H1 (cell line): ENCODE measurements at regions not wholly inside any gene's neighbourhood (a gene's known extent, or its start where the extent isn't known, plus 50 kb on each side); places are given as distances from the start of the nearest gene placed in this dataset.

ENCODE experiments used
- CTCF ChIA-PET: fragments of 300-600 bp; sonication (Branson Sonifier 250); formaldehyde crosslinking; loops from one replicate; lab custom pipeline; 2021; ENCODE audit not compliant: partially characterized antibody; lab: Charles Lee
- POLR2A ChIA-PET: fragments of 300-600 bp; sonication (Branson Sonifier 250); formaldehyde crosslinking; loops from one replicate; lab custom pipeline; 2021; ENCODE audit warnings: inconsistent platforms; ENCODE audit not compliant: partially characterized antibody; lab: Charles Lee
- DNase-seq, 2 experiments: peaks; one replicate each; pipeline versions ENCODE4 v3.0.0 to v3.0.0-alpha.2; 2010 to 2022; ENCODE audit warnings: low spot score in 2 of 2, low read depth in 1 of 2, mixed read lengths in 1 of 2
- FAIRE-seq: peaks from 2 replicates; lab custom pipeline; 2011; peaks lifted over from hg19 to GRCh38; lab: Jason Lieb, UNC
- H2AFZ ChIP-seq: 2 replicates; pipeline ENCODE4 v1.8.1; 2012; ENCODE audit warnings: low read length, inconsistent platforms
- H2AK5ac ChIP-seq: 2 replicates; pipeline ENCODE4 v1.6.1; 2013; ENCODE audit warnings: low read depth, low read length
- H2BK120ac ChIP-seq: replicated peaks from 2 replicates; pipeline ENCODE3; 2013; ENCODE audit warnings: low read depth, low read length, inconsistent platforms
- H2BK12ac ChIP-seq: 2 replicates; pipeline ENCODE4 v1.6.1; 2013; ENCODE audit warnings: low read depth, low read length
- H2BK15ac ChIP-seq: 2 replicates; pipeline ENCODE4 v1.6.1; 2013; ENCODE audit warnings: low read length
- H2BK20ac ChIP-seq: 2 replicates; pipeline ENCODE4 v1.6.1; 2013; ENCODE audit warnings: low read length
- H2BK5ac ChIP-seq: 2 replicates; pipeline ENCODE4 v1.6.1; 2013; ENCODE audit warnings: low read depth, low read length
- H3K14ac ChIP-seq: 2 replicates; pipeline ENCODE4 v1.6.1; 2013; ENCODE audit warnings: inconsistent platforms; ENCODE audit not compliant: insufficient read length
- H3K18ac ChIP-seq: 2 replicates; pipeline ENCODE4 v1.6.1; 2013; ENCODE audit warnings: low read length; ENCODE audit errors: extremely low read depth
- H3K23ac ChIP-seq: 2 replicates; pipeline ENCODE4 v1.6.1; 2013; ENCODE audit warnings: inconsistent platforms; ENCODE audit not compliant: insufficient read length
- H3K23me2 ChIP-seq: 2 replicates; pipeline ENCODE4 v1.6.1; 2013; ENCODE audit warnings: low read depth, low read length
- H3K27ac ChIP-seq: 2 replicates; pipeline ENCODE4 v1.6.1; 2011; ENCODE audit warnings: low read depth, low read length, inconsistent platforms
- H3K27me3 ChIP-seq, 4 experiments: replicated peaks in 1 of 4; 1 replicate in 1 of 4; 2 replicates in 3 of 4; pipeline versions ENCODE4 v1.6.1 to v1.8.1; 2011 to 2013; ENCODE audit warnings: low read length in 3 of 4, mild to moderate bottlenecking in 3 of 4, inconsistent platforms in 2 of 4, mixed read lengths in 2 of 4, moderate library complexity in 1 of 4; ENCODE audit not compliant: control insufficient read depth in 3 of 4, insufficient read depth in 3 of 4; ENCODE audit errors: extremely low read depth in 1 of 4
- H3K36me3 ChIP-seq, 4 experiments: 2 replicates each; pipeline versions ENCODE4 v1.6.1 to v1.8.1; 2011 to 2013; ENCODE audit warnings: mild to moderate bottlenecking in 4 of 4, low read length in 3 of 4, moderate library complexity in 2 of 4, control low read depth in 1 of 4, inconsistent platforms in 1 of 4; ENCODE audit not compliant: insufficient read depth in 4 of 4, control insufficient read depth in 2 of 4
- H3K4ac ChIP-seq: replicated peaks from 2 replicates; pipeline ENCODE3; 2013; ENCODE audit warnings: low read length, low read depth, mixed read lengths, inconsistent platforms; ENCODE audit not compliant: insufficient read length
- H3K4me1 ChIP-seq, 4 experiments: replicated peaks in 1 of 4; 1 replicate in 1 of 4; 2 replicates in 3 of 4; pipeline versions ENCODE4 v1.6.1 to v1.8.1; 2011 to 2013; ENCODE audit warnings: low read length in 3 of 4, inconsistent platforms in 2 of 4, mixed read lengths in 1 of 4; ENCODE audit not compliant: insufficient read depth in 4 of 4, control insufficient read depth in 3 of 4
- H3K4me2 ChIP-seq, 2 experiments: 2 replicates each; pipeline versions ENCODE4 v1.6.1 to v1.8.1; 2011 to 2013; ENCODE audit warnings: low read depth in 2 of 2, low read length in 2 of 2, control low read depth in 1 of 2, inconsistent platforms in 1 of 2, mild to moderate bottlenecking in 1 of 2; ENCODE audit not compliant: insufficient read depth in 1 of 2
- H3K4me3 ChIP-seq, 4 experiments: fragments of 200-600, 300-600 bp in 1 of 4; sonication (generic), shearing (Covaris generic), sonication (Bioruptor Twin) in 1 of 4; 2 replicates each; pipeline versions ENCODE4 v1.5.1 to v1.8.1; 2011 to 2016; ENCODE audit warnings: low read length in 4 of 4, low read depth in 3 of 4, control low read depth in 2 of 4, inconsistent platforms in 2 of 4, mild to moderate bottlenecking in 2 of 4, mixed read lengths in 1 of 4, moderate library complexity in 1 of 4; ENCODE audit not compliant: insufficient read depth in 2 of 4; ENCODE audit errors: extremely low read depth in 1 of 4
- H3K56ac ChIP-seq: replicated peaks from 2 replicates; pipeline ENCODE3; 2013; ENCODE audit warnings: low read depth, mild to moderate bottlenecking, mixed read lengths, low read length, inconsistent platforms; ENCODE audit not compliant: insufficient read length
- H3K79me1 ChIP-seq: 2 replicates; pipeline ENCODE4 v1.6.1; 2013; ENCODE audit warnings: low read depth, low read length, control low read depth
- H3K79me2 ChIP-seq, 2 experiments: 2 replicates each; pipeline versions ENCODE4 v1.6.1 to v1.8.1; 2012 to 2013; ENCODE audit warnings: low read length in 2 of 2, mild to moderate bottlenecking in 2 of 2, inconsistent platforms in 1 of 2; ENCODE audit not compliant: insufficient read depth in 2 of 2, control insufficient read depth in 1 of 2
- H3K9ac ChIP-seq, 4 experiments: replicated peaks in 1 of 4; 1 replicate in 1 of 4; 2 replicates in 3 of 4; pipeline versions ENCODE4 v1.6.1 to v1.8.1; 2011 to 2013; ENCODE audit warnings: low read depth in 3 of 4, low read length in 3 of 4, control low read depth in 2 of 4, mild to moderate bottlenecking in 2 of 4, moderate library complexity in 2 of 4, inconsistent platforms in 1 of 4; ENCODE audit errors: extremely low read depth in 1 of 4
- H3K9me3 ChIP-seq, 2 experiments: 2 replicates each; pipeline versions ENCODE4 v1.6.1 to v1.8.1; 2012 to 2013; ENCODE audit warnings: mild to moderate bottlenecking in 2 of 2, moderate library complexity in 2 of 2, control low read depth in 1 of 2, inconsistent platforms in 1 of 2, low read depth in 1 of 2, low read length in 1 of 2, mixed read lengths in 1 of 2; ENCODE audit not compliant: insufficient read depth in 2 of 2
- H4K20me1 ChIP-seq, 2 experiments: replicated peaks in 1 of 2; 2 replicates each; pipeline versions ENCODE3 to v1.8.1; 2011 to 2013; ENCODE audit warnings: inconsistent platforms in 2 of 2, low read length in 2 of 2, mild to moderate bottlenecking in 1 of 2; ENCODE audit not compliant: insufficient read depth in 2 of 2, control insufficient read depth in 1 of 2
- H4K5ac ChIP-seq: 2 replicates; pipeline ENCODE4 v1.6.1; 2013; ENCODE audit warnings: low read length, low read depth, mixed read lengths, inconsistent platforms; ENCODE audit not compliant: insufficient read length
- H4K8ac ChIP-seq: 2 replicates; pipeline ENCODE4 v1.8.0; 2013; ENCODE audit warnings: mild to moderate bottlenecking, moderate library complexity, low read length, inconsistent platforms; ENCODE audit not compliant: insufficient read depth; ENCODE audit errors: extremely low read depth
- H4K91ac ChIP-seq: replicated peaks from 2 replicates; pipeline ENCODE3; 2013; ENCODE audit warnings: low read length, mixed read lengths, inconsistent platforms; ENCODE audit not compliant: insufficient read length
- ASH2L ChIP-seq: fragments of 200-600, 300-600 bp; sonication (generic); IDR thresholded peaks from one replicate; pipeline ENCODE4 v1.7.1; 2017; ENCODE audit warnings: low read length
- ATF2 ChIP-seq: IDR thresholded peaks from 2 replicates; pipeline ENCODE4 v1.6.1; 2012; ENCODE audit warnings: low read length, inconsistent platforms
- ATF3 ChIP-seq: IDR thresholded peaks from 2 replicates; pipeline ENCODE4 v1.6.1; 2011; ENCODE audit warnings: low read depth, mild to moderate bottlenecking, low read length; ENCODE audit not compliant: insufficient read depth
- CBX5 ChIP-seq: fragments of 300-800, 300-1000 bp; sonication (generic); IDR thresholded peaks from 2 replicates; pipeline ENCODE4 v1.7.1; 2016; ENCODE audit warnings: antibody characterized with exemption, low read length, low read depth
- CTCF ChIP-seq, 3 experiments: IDR thresholded peaks; 1 replicate in 2 of 3; 2 replicates in 1 of 3; pipeline versions ENCODE4 v1.5.1 to v1.6.1; 2011; ENCODE audit warnings: low read length in 3 of 3, mild to moderate bottlenecking in 3 of 3, inconsistent platforms in 2 of 3, low read depth in 1 of 3, moderate library complexity in 1 of 3; ENCODE audit not compliant: insufficient read depth in 1 of 3; ENCODE audit errors: control extremely low read depth in 1 of 3
- KDM1A ChIP-seq: fragments of 200-600, 300-600 bp; sonication (generic); IDR thresholded peaks from 2 replicates; pipeline ENCODE4 v1.7.1; 2016; ENCODE audit warnings: mild to moderate bottlenecking, low read length, borderline replicate concordance
- SAP30 ChIP-seq: fragments of 300-600 bp; sonication (generic); IDR thresholded peaks from 2 replicates; pipeline ENCODE4 v1.7.1; 2012; ENCODE audit warnings: low read length, moderate library complexity, mild to moderate bottlenecking, inconsistent platforms; ENCODE audit not compliant: insufficient read depth, insufficient replicate concordance
- SRF ChIP-seq: IDR thresholded peaks from 2 replicates; pipeline ENCODE4 v1.6.1; 2011; ENCODE audit warnings: mild to moderate bottlenecking, low read depth, low read length, moderate library complexity
- YY1 ChIP-seq: IDR thresholded peaks from 2 replicates; pipeline ENCODE4 v1.6.1; 2011; ENCODE audit warnings: low read depth, mild to moderate bottlenecking, low read length
- ZNF274 ChIP-seq: IDR thresholded peaks from 2 replicates; pipeline ENCODE4 v1.7.0; 2012; ENCODE audit warnings: low read length, borderline replicate concordance; ENCODE audit errors: extremely low read depth
- WGBS, 2 experiments: shearing (Covaris generic) in 1 of 2; methylation state at CpG; one replicate each; pipeline versions ENCODE4 v1.1.6 to v1.1.7; 2013 to 2015; ENCODE audit warnings: low lambda C conversion rate in 2 of 2, mixed read lengths in 2 of 2, inconsistent platforms in 1 of 2, low coverage in 1 of 2, missing lambda C conversion rate in 1 of 2; ENCODE audit not compliant: insufficient replicate concordance in 2 of 2, insufficient coverage in 1 of 2, insufficient read length in 1 of 2; ENCODE audit errors: extremely low coverage in 1 of 2, missing lambda C conversion rate in 1 of 2; 5-methylcytosine and 5-hydroxymethylcytosine counted together

GRCh38 chr4:44914748-44915147, 188.4 kb upstream of the GNPDA2 start:
- no peak overlapping the region for H2BK12ac ChIP-seq

More at GRCh38 chr4:44914748-44915147, 188.4 kb upstream of the GNPDA2 start:
- ChIA-PET CTCF (interaction anchor here (1.3 kb wide), 1 partner anchor 8 kb away, joined by 3 read pairs; no protein-coding TSS in a partner anchor), POLR2A (no interaction called here)
- no peak overlapping the region for H3K27ac ChIP-seq
- no peaks in the 10 kb centered on the region for H3K9me3 ChIP-seq
- H3K23me2 ChIP-seq: no peaks in the 10 kb centered on the region
- WGBS, 2 experiments: 93% methylated on average over 2 of the region's 2 CpGs; no CpG with 5 or more reads in 1 of the 2 experiments
- no peaks in the 10 kb centered on the region for H3K4me1 ChIP-seq
- no peak overlapping the region for H2AFZ ChIP-seq
- no peak overlapping the region for H2BK15ac ChIP-seq
- H3K56ac ChIP-seq: no peak overlapping the region
- H4K8ac ChIP-seq: no peak overlapping the region
- H2BK20ac ChIP-seq: no peak overlapping the region
- TF ChIP-seq SRF (no peak), ZNF274 (no peak), SAP30 (no peak), CTCF (IDR thresholded peaks at IDR 0.05; ENCODE audit: control extremely low read depth in 1 of 3, insufficient read depth in 1 of 3, low read depth in 1 of 3, low read length in 3 of 3) (no peak), YY1 (no peak), KDM1A (no peak), CBX5 (no peak), ATF2 (no peak), ATF3 (no peak), ASH2L (no peak)
- no peak overlapping the region for H3K18ac ChIP-seq
- H2BK5ac ChIP-seq: no peak overlapping the region
- H3K79me1 ChIP-seq: no peaks in the 10 kb centered on the region
- H4K91ac ChIP-seq: no peak overlapping the region
- no peak overlapping the region for H3K9ac ChIP-seq
- no peak overlapping the region for H4K5ac ChIP-seq
- no peak overlapping the region for H3K4me2 ChIP-seq
- no peaks in the 10 kb centered on the region for H3K36me3 ChIP-seq
- H3K4me3 ChIP-seq: no peak overlapping the region
- no peaks in the 10 kb centered on the region for H3K27me3 ChIP-seq
- no peak overlapping the region for H3K4ac ChIP-seq
- DNase-seq: no peak
- H3K23ac ChIP-seq: no peak overlapping the region
- no peaks in the 10 kb centered on the region for H3K79me2 ChIP-seq
- no peak overlapping the region for H2BK120ac ChIP-seq
- no peak for FAIRE-seq
- H2AK5ac ChIP-seq: no peak overlapping the region
- H4K20me1 ChIP-seq: no peaks in the 10 kb centered on the region
- no peak overlapping the region for H3K14ac ChIP-seq
